ENCODE measurements at regions not wholly inside any gene's neighbourhood (a gene's known extent, or its start where the extent isn't known, plus 50 kb on each side); places are given as distances from the start of the nearest gene placed in this dataset.

- TF ChIP-seq YY1 (IDR thresholded peaks at IDR 0.05) (no peak), REST (IDR thresholded peaks at IDR 0.05) (no peak)
Measured at GRCh38 chr7:68671046-68671445, 927.2 kb upstream of the AUTS2 start.
